ENCODE measurements at regions not wholly inside any gene's neighbourhood (a gene's known extent, or its start where the extent isn't known, plus 50 kb on each side); places are given as distances from the start of the nearest gene placed in this dataset.

DNA sequence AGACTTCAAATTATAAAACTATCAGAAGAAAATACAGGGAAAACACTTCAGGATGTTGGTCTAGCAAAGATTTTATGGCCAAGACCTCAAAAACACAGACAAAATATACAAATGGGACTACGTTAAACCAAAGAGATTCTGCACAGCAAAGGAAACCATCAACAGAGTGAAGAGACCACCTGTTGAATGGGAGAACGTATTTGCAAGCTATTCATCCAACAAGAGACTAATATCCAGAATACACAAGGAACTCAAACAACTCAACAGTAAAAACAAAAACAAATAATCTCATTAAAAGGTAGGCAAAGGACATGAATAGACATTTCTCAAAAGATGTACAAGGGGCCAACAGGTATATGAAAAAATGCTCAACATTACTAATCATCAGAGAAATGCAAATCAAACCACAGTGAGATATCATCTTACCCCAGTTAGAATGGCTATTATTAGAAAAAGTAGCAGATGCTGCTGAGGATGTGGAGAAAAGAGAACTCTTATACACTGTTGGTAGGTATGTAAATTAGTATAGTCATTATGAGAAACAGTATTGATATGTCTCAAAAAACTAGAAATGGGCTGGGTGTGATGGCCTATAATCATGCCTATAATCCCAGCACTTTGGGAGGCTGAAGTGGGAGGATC is 112.6 kb downstream of the LRIG2 start:
- H3K27me3 ChIP-seq (ENCODE audit: insufficient read depth, poor library complexity, severe bottlenecking) = no peaks in the 10 kb centered on the region
- no peak overlapping the region for H3K4me3 ChIP-seq (ENCODE audit: severe bottlenecking)
- no peak overlapping the region for H3K27ac ChIP-seq (ENCODE audit: poor library complexity, severe bottlenecking)
- no peaks in the 10 kb centered on the region for H3K4me1 ChIP-seq (ENCODE audit: insufficient read depth, poor library complexity, severe bottlenecking)
- no peaks in the 10 kb centered on the region for H3K9me3 ChIP-seq (ENCODE audit: severe bottlenecking)
- TF ChIP-seq, protein P1, sequence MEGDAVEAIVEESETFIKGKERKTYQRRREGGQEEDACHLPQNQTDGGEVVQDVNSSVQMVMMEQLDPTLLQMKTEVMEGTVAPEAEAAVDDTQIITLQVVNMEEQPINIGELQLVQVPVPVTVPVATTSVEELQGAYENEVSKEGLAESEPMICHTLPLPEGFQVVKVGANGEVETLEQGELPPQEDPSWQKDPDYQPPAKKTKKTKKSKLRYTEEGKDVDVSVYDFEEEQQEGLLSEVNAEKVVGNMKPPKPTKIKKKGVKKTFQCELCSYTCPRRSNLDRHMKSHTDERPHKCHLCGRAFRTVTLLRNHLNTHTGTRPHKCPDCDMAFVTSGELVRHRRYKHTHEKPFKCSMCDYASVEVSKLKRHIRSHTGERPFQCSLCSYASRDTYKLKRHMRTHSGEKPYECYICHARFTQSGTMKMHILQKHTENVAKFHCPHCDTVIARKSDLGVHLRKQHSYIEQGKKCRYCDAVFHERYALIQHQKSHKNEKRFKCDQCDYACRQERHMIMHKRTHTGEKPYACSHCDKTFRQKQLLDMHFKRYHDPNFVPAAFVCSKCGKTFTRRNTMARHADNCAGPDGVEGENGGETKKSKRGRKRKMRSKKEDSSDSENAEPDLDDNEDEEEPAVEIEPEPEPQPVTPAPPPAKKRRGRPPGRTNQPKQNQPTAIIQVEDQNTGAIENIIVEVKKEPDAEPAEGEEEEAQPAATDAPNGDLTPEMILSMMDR (IDR thresholded peaks at IDR 0.05; ENCODE audit: poor library complexity, severe bottlenecking) = no peak
- H3K36me3 ChIP-seq (ENCODE audit: low read depth) = no peaks in the 10 kb centered on the region
- no peak for ATAC-seq (ENCODE audit: low read depth)
- no peak for DNase-seq (ENCODE audit: low spot score)

DNA sequence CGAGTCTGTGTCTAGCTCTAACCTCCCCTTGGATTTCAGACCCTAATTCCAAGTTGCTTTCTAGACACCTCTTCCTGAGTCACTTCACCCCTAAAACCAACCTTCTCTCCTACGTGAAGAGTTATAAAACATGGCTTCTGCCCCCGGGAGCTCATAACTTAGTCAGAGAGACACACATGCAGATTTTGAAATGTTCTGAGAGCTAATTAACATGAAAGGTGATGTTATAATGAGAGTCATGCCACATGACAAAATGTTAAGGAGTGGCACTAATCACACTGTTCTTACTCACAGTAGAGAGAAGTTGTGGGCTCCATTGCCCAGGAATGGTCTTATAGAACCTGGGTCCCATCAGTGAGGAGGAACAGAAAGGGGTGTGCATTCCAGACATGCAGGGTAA is 117.1 kb downstream of the LRIG2 start:
- Histone ChIP-seq H3K27me3 (ENCODE audit: insufficient read depth, poor library complexity, severe bottlenecking) (no peaks in the 10 kb centered on the region), H3K4me1 (ENCODE audit: insufficient read depth, poor library complexity, severe bottlenecking) (no peaks in the 10 kb centered on the region), H3K27ac (ENCODE audit: poor library complexity, severe bottlenecking) (no peak overlapping the region), H3K9me3 (ENCODE audit: severe bottlenecking) (no peaks in the 10 kb centered on the region), H3K36me3 (ENCODE audit: low read depth) (no peaks in the 10 kb centered on the region), H3K4me3 (ENCODE audit: severe bottlenecking) (no peak overlapping the region)
- TF ChIP-seq, protein P1 (IDR thresholded peaks at IDR 0.05; ENCODE audit: poor library complexity, severe bottlenecking) = no peak
- ATAC-seq (ENCODE audit: low read depth) (no peak), DNase-seq (ENCODE audit: low spot score) (no peak)

GRCh38 chr1:113190930-113191329 is 117.9 kb downstream of the LRIG2 start:
- TF ChIP-seq, protein P1 (IDR thresholded peaks at IDR 0.05; ENCODE audit: poor library complexity, severe bottlenecking) = no peak
- Histone ChIP-seq H3K9me3 (ENCODE audit: severe bottlenecking) (no peaks in the 10 kb centered on the region), H3K4me3 (ENCODE audit: severe bottlenecking) (no peak overlapping the region), H3K27ac (ENCODE audit: poor library complexity, severe bottlenecking) (no peak overlapping the region), H3K27me3 (ENCODE audit: insufficient read depth, poor library complexity, severe bottlenecking) (no peaks in the 10 kb centered on the region), H3K36me3 (ENCODE audit: low read depth) (no peaks in the 10 kb centered on the region), H3K4me1 (ENCODE audit: insufficient read depth, poor library complexity, severe bottlenecking) (no peaks in the 10 kb centered on the region)
- ATAC-seq (ENCODE audit: low read depth) (no peak), DNase-seq (ENCODE audit: low spot score) (no peak)

DNA sequence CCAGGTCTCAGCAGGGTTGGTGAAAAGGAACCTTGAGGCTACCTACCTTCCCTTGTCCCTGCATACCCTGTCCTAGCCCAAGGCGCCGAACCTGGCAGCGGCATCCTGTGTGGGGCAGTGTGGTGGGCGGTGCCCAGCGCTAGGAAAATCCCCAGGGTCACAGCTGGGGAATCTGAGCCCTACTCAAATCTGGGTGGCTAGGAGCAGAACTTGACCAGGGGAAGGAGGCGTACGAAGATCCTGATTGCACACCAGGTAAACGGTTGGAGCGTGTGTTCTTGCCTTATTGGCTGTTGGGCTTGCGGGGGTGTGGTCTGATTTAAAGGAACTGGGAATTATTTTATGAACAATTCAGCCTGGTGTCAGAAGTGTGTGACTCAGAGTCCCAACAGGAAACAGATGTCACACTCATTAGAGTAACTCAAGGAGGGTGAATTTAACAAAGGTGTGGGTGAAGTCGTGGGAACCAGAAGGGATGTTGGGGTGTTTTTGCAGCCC is 118.6 kb downstream of the LRIG2 start:
- H3K27me3 ChIP-seq (ENCODE audit: insufficient read depth, poor library complexity, severe bottlenecking) = no peaks in the 10 kb centered on the region
- TF ChIP-seq, protein P1 (IDR thresholded peaks at IDR 0.05; ENCODE audit: poor library complexity, severe bottlenecking) = no peak
- H3K4me1 ChIP-seq (ENCODE audit: insufficient read depth, poor library complexity, severe bottlenecking) = no peaks in the 10 kb centered on the region
- no peaks in the 10 kb centered on the region for H3K36me3 ChIP-seq (ENCODE audit: low read depth)
- no peaks in the 10 kb centered on the region for H3K9me3 ChIP-seq (ENCODE audit: severe bottlenecking)
- DNase-seq (ENCODE audit: low spot score) = no peak
- no peak overlapping the region for H3K27ac ChIP-seq (ENCODE audit: poor library complexity, severe bottlenecking)
- no peak overlapping the region for H3K4me3 ChIP-seq (ENCODE audit: severe bottlenecking)
- 0 out of 3 replicates have a peak, but pooled peaks have one; percentile 21 for ATAC-seq (ENCODE audit: low read depth)

DNA sequence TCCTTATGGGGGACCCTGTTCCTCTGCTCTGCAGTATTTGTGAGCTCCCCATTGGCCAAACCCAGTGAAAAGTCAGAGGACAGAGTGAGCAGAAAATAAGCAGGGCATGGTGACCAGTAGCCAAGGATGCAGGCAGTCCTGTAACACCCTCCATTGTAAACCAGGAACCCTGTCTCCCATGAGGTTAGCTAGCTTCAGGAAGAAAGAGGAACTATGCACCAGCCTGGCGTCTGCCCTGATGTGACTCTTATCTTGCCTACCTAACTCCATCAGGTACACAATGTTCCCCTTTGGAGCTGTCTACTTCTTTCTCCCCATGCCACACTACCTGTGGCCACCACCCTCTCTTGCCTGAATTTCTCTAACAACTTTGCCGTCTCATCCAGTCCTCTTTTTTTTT is 119.2 kb downstream of the LRIG2 start:
- Histone ChIP-seq H3K36me3 (ENCODE audit: low read depth) (no peaks in the 10 kb centered on the region), H3K4me3 (ENCODE audit: severe bottlenecking) (no peak overlapping the region), H3K27ac (ENCODE audit: poor library complexity, severe bottlenecking) (no peak overlapping the region), H3K9me3 (ENCODE audit: severe bottlenecking) (no peaks in the 10 kb centered on the region), H3K27me3 (ENCODE audit: insufficient read depth, poor library complexity, severe bottlenecking) (no peaks in the 10 kb centered on the region), H3K4me1 (ENCODE audit: insufficient read depth, poor library complexity, severe bottlenecking) (no peaks in the 10 kb centered on the region)
- DNase-seq (ENCODE audit: low spot score) (no peak), ATAC-seq (ENCODE audit: low read depth) (no peak)
- TF ChIP-seq, protein P1 (IDR thresholded peaks at IDR 0.05; ENCODE audit: poor library complexity, severe bottlenecking) = no peak
